ENCODE measurements at regions not wholly inside any gene's neighbourhood (a gene's known extent, or its start where the extent isn't known, plus 50 kb on each side); places are given as distances from the start of the nearest gene placed in this dataset.

GRCh38 chr5:143691287-143691944, 120.5 kb upstream of the HMHB1 start:
- no peak for DNase-seq

GRCh38 chr5:143687604-143688003, 124.4 kb upstream of the HMHB1 start:
- DNase-seq: no peak

GRCh38 chr5:143685246-143685815, 126.6 kb upstream of the HMHB1 start:
- no peak for DNase-seq

- DNase-seq: no peak
These were observed 128.5 kb upstream of the HMHB1 start for GRCh38 chr5:143683459-143683858.

GRCh38 chr5:143682929-143683386, 129.0 kb upstream of the HMHB1 start:
- no peak for DNase-seq

GRCh38 chr5:143682246-143682905, 129.6 kb upstream of the HMHB1 start:
- DNase-seq: no peak

- DNase-seq: no peak
These were observed 131.2 kb upstream of the HMHB1 start for GRCh38 chr5:143680672-143681259.

GRCh38 chr5:143679777-143680176, 132.2 kb upstream of the HMHB1 start:
- DNase-seq: no peak

GRCh38 chr5:143678148-143678905, 133.6 kb upstream of the HMHB1 start:
- no peak for DNase-seq

- no peak for DNase-seq
These were observed 134.6 kb upstream of the HMHB1 start for GRCh38 chr5:143677403-143677802.

- DNase-seq: no peak
These were observed 135.2 kb upstream of the HMHB1 start for GRCh38 chr5:143676802-143677201.

- DNase-seq: no peak
These were observed 137.5 kb upstream of the HMHB1 start for GRCh38 chr5:143674469-143674786.

- no peak for DNase-seq
These were observed 138.1 kb upstream of the HMHB1 start for GRCh38 chr5:143673676-143674468.

- DNase-seq: no peak
These were observed 139.2 kb upstream of the HMHB1 start for GRCh38 chr5:143672806-143673205.

GRCh38 chr5:143671674-143672569, 140.0 kb upstream of the HMHB1 start:
- no peak for DNase-seq

- DNase-seq: no peak
These were observed 140.9 kb upstream of the HMHB1 start for GRCh38 chr5:143671021-143671420.

GRCh38 chr5:143665866-143666265, 146.1 kb upstream of the HMHB1 start:
- DNase-seq: no peak

GRCh38 chr5:143664623-143665022, 147.3 kb upstream of the HMHB1 start:
- DNase-seq: no peak

- no peak for DNase-seq
These were observed 148.1 kb upstream of the HMHB1 start for GRCh38 chr5:143663872-143664271.

GRCh38 chr5:143662020-143662419, 149.9 kb upstream of the HMHB1 start:
- DNase-seq: no peak

- no peak for DNase-seq
These were observed 151.3 kb upstream of the HMHB1 start for GRCh38 chr5:143660625-143661024.

All from central memory CD4-positive, alpha-beta T cell (primary cell).